Natural killer cell (primary cell): ENCODE measurements at regions not wholly inside any gene's neighbourhood (a gene's known extent, or its start where the extent isn't known, plus 50 kb on each side); places are given as distances from the start of the nearest gene placed in this dataset.

ENCODE experiments used
- ATAC-seq, 3 donors: fragments of 150-1000 bp in 2 of 3; fragments of 200-7000 bp in 1 of 3; cut with Tn5 transposase; 1 replicate in 1 of 3; 2 replicates in 2 of 3; pipeline ENCODE4 v1.10.0; 2021; ENCODE audit warnings: mild to moderate bottlenecking in 2 of 3, moderate library complexity in 2 of 3
- DNase-seq, 2 donors: peaks; one replicate each; pipeline versions ENCODE4 v3.0.0 to v3.0.0-alpha.2; 2013 to 2021; ENCODE audit warnings: mixed read lengths in 1 of 2
- H3K27ac ChIP-seq: one replicate; pipeline ENCODE4 v1.5.1; 2013; ENCODE audit warnings: mild to moderate bottlenecking, low read length
- H3K27me3 ChIP-seq: one replicate; pipeline ENCODE4 v1.6.1; 2013; ENCODE audit warnings: low read length; ENCODE audit not compliant: control insufficient read depth, insufficient read depth
- H3K36me3 ChIP-seq: one replicate; pipeline ENCODE4 v1.6.1; 2013; ENCODE audit warnings: low read length; ENCODE audit not compliant: control insufficient read depth, insufficient read depth
- H3K4me1 ChIP-seq: one replicate; pipeline ENCODE4 v1.6.1; 2013; ENCODE audit warnings: low read length; ENCODE audit not compliant: control insufficient read depth, insufficient read depth
- H3K4me3 ChIP-seq: one replicate; pipeline ENCODE4 v1.5.1; 2013; ENCODE audit warnings: low read length
- H3K9me3 ChIP-seq: one replicate; pipeline ENCODE4 v1.6.1; 2013; ENCODE audit warnings: low read length; ENCODE audit not compliant: control insufficient read depth, insufficient read depth
- H3K27ac Mint-ChIP-seq, 2 donors: one replicate each; pipeline ENCODE4 v1.8.0; 2022; ENCODE audit warnings: mild to moderate bottlenecking in 2 of 2, mixed read lengths in 2 of 2, moderate library complexity in 1 of 2
- H3K27me3 Mint-ChIP-seq, 2 donors: one replicate each; pipeline ENCODE4 v1.8.0; 2022; ENCODE audit warnings: low read depth in 2 of 2, mixed read lengths in 2 of 2
- H3K36me3 Mint-ChIP-seq: one replicate; pipeline ENCODE4 v1.8.0; 2022; ENCODE audit warnings: mixed read lengths
- H3K4me1 Mint-ChIP-seq, 2 donors: one replicate each; pipeline ENCODE4 v1.8.0; 2022; ENCODE audit warnings: mixed read lengths in 2 of 2
- H3K4me3 Mint-ChIP-seq: one replicate; pipeline ENCODE4 v1.8.0; 2022; ENCODE audit warnings: mild to moderate bottlenecking, moderate library complexity, mixed read lengths
- H3K9me3 Mint-ChIP-seq, 2 donors: one replicate each; pipeline ENCODE4 v1.8.0; 2022; ENCODE audit warnings: mixed read lengths in 2 of 2
- WGBS: methylation state at CpG from one replicate; pipeline ENCODE4 v1.1.7; 2013; ENCODE audit warnings: missing lambda C conversion rate; ENCODE audit not compliant: insufficient coverage; 5-methylcytosine and 5-hydroxymethylcytosine counted together
- intact Hi-C: fragments of 100-400 bp; cut with micrococcal nuclease; formaldehyde crosslinking; loops from one replicate; pipeline ENCODE4 v1.14.2; 2022
- TF ChIP-seq, protein P1 (sequence below): fragments of 200-600 bp; IDR thresholded peaks from one replicate; pipeline ENCODE4 v1.8.0; 2022; ENCODE audit warnings: antibody characterized with exemption

GRCh38 chr5:143739746-143740145, 72.2 kb upstream of the HMHB1 start:
- H3K36me3 Mint-ChIP-seq: no peaks in the 10 kb centered on the region
- ATAC-seq (no peak), DNase-seq (no peak)
- intact Hi-C loops: no loop called here
- TF ChIP-seq, protein P1, sequence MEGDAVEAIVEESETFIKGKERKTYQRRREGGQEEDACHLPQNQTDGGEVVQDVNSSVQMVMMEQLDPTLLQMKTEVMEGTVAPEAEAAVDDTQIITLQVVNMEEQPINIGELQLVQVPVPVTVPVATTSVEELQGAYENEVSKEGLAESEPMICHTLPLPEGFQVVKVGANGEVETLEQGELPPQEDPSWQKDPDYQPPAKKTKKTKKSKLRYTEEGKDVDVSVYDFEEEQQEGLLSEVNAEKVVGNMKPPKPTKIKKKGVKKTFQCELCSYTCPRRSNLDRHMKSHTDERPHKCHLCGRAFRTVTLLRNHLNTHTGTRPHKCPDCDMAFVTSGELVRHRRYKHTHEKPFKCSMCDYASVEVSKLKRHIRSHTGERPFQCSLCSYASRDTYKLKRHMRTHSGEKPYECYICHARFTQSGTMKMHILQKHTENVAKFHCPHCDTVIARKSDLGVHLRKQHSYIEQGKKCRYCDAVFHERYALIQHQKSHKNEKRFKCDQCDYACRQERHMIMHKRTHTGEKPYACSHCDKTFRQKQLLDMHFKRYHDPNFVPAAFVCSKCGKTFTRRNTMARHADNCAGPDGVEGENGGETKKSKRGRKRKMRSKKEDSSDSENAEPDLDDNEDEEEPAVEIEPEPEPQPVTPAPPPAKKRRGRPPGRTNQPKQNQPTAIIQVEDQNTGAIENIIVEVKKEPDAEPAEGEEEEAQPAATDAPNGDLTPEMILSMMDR: no peak
- Histone ChIP-seq H3K27ac (no peak overlapping the region), H3K4me1 (no peaks in the 10 kb centered on the region), H3K36me3 (no peaks in the 10 kb centered on the region), H3K9me3 (no peaks in the 10 kb centered on the region), H3K27me3 (no peaks in the 10 kb centered on the region), H3K4me3 (no peak overlapping the region)
- H3K4me1 Mint-ChIP-seq: peaks cover 5 to 7% of the 10 kb centered on the region in 2 donors
- no peaks in the 10 kb centered on the region for H3K9me3 Mint-ChIP-seq
- no peak overlapping the region for H3K27ac Mint-ChIP-seq
- no peak overlapping the region for H3K4me3 Mint-ChIP-seq
- WGBS: 100% methylated on average over 1 of the region's 1 CpG
- peaks cover 0 to 6% of the 10 kb centered on the region in 2 donors for H3K27me3 Mint-ChIP-seq

- Histone ChIP-seq H3K4me3 (no peak overlapping the region), H3K27me3 (no peaks in the 10 kb centered on the region), H3K36me3 (no peaks in the 10 kb centered on the region), H3K4me1 (no peaks in the 10 kb centered on the region), H3K9me3 (no peaks in the 10 kb centered on the region), H3K27ac (no peak overlapping the region)
- no peak for ATAC-seq
- intact Hi-C loops: no loop called here
- H3K36me3 Mint-ChIP-seq: no peaks in the 10 kb centered on the region
- peaks cover 0 to 6% of the 10 kb centered on the region in 2 donors for H3K27me3 Mint-ChIP-seq
- no peak overlapping the region for H3K4me3 Mint-ChIP-seq
- H3K4me1 Mint-ChIP-seq: peaks cover 5 to 7% of the 10 kb centered on the region in 2 donors
- H3K27ac Mint-ChIP-seq: no peak overlapping the region
- 100% methylated on average over 1 of the region's 2 CpGs for whole genome bisulfite sequencing
- H3K9me3 Mint-ChIP-seq: no peaks in the 10 kb centered on the region
- no peak for DNase-seq
- TF ChIP-seq, protein P1: no peak
Observed at GRCh38 chr5:143738417-143739401, 73.3 kb upstream of the HMHB1 start.

GRCh38 chr5:143737062-143737461, 74.9 kb upstream of the HMHB1 start:
- TF ChIP-seq, protein P1: no peak
- Histone ChIP-seq H3K9me3 (no peaks in the 10 kb centered on the region), H3K4me1 (no peaks in the 10 kb centered on the region), H3K4me3 (no peak overlapping the region), H3K36me3 (no peaks in the 10 kb centered on the region), H3K27ac (no peak overlapping the region), H3K27me3 (no peaks in the 10 kb centered on the region)
- DNase-seq (no peak), ATAC-seq (no peak)
- Mint-ChIP-seq H3K4me1 (peaks cover 5 to 7% of the 10 kb centered on the region in 2 donors), H3K4me3 (no peak overlapping the region), H3K27me3 (no peaks in the 10 kb centered on the region), H3K27ac (no peak overlapping the region), H3K9me3 (no peaks in the 10 kb centered on the region), H3K36me3 (no peaks in the 10 kb centered on the region)
- intact Hi-C loops: no loop called here
- 82% methylated on average over 2 of the region's 3 CpGs for WGBS
